ENCODE measurements at regions not wholly inside any gene's neighbourhood (a gene's known extent, or its start where the extent isn't known, plus 50 kb on each side); places are given as distances from the start of the nearest gene placed in this dataset.

DNA sequence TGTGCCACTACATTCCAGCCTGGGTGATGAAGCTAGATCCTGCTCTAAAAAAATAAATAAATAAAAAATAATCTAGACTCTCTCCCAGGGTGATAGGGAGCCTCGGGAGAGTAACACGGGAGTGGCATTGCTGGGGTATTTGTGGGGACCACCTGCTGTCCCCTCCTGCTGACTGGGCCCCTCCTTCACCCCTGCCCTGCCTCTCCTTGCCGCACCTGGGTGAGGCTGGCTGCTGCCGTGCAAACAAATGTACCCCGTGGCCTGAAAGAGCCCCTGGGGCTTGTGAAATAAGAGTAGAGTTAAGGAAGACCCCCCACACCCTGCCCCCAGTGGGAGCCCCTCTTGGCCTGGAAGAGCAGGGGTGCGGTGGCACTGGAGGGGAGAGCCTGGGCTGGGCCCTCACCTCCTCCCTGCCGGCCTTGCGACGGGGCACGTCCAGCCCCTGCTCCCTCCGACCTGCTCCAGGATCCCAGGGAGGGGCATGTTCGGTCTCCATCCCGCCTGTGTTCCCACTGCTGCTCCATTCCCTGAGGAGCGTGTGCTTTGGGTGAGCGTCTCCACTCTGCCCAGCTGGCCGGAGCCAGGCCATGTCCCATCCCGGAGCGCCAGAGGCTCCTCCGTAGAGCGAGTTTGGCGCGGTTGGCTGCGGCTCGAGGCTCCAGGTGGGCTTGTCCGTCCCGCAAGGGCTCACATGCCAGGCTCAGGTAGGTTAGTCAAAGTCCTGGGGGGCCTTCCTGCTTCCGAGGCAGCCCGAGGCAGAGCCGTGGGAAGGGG lies 75.0 kb upstream of the RNU6ATAC start:
- no peak for TF ChIP-seq POLR2A (IDR thresholded peaks at IDR 0.05)
- TF ChIP-seq, protein P1, sequence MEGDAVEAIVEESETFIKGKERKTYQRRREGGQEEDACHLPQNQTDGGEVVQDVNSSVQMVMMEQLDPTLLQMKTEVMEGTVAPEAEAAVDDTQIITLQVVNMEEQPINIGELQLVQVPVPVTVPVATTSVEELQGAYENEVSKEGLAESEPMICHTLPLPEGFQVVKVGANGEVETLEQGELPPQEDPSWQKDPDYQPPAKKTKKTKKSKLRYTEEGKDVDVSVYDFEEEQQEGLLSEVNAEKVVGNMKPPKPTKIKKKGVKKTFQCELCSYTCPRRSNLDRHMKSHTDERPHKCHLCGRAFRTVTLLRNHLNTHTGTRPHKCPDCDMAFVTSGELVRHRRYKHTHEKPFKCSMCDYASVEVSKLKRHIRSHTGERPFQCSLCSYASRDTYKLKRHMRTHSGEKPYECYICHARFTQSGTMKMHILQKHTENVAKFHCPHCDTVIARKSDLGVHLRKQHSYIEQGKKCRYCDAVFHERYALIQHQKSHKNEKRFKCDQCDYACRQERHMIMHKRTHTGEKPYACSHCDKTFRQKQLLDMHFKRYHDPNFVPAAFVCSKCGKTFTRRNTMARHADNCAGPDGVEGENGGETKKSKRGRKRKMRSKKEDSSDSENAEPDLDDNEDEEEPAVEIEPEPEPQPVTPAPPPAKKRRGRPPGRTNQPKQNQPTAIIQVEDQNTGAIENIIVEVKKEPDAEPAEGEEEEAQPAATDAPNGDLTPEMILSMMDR (IDR thresholded peaks at IDR 0.05), result no peak

Measured in vagina (tissue), 2 donors.